CD14-positive monocyte (primary cell): ENCODE measurements at regions not wholly inside any gene's neighbourhood (a gene's known extent, or its start where the extent isn't known, plus 50 kb on each side); places are given as distances from the start of the nearest gene placed in this dataset.

Source experiments
- DNase-seq, 3 donors: peaks; one replicate each; pipeline ENCODE4 v3.0.0-alpha.2; 2011 to 2022
- H2AFZ ChIP-seq: 2 replicates; pipeline ENCODE4 v1.6.0; 2012; ENCODE audit warnings: mild to moderate bottlenecking, low read depth, low read length, inconsistent platforms; ENCODE audit not compliant: insufficient read depth, poor library complexity, severe bottlenecking
- H3K27ac ChIP-seq, 2 donors: 1 replicate in 1 of 2; 2 replicates in 1 of 2; pipeline ENCODE4 v1.5.1; 2012 to 2013; ENCODE audit warnings: low read length in 2 of 2, control low read depth in 1 of 2, inconsistent platforms in 1 of 2, low read depth in 1 of 2, mild to moderate bottlenecking in 1 of 2
- H3K27me3 ChIP-seq, 2 donors: one replicate each; pipeline versions ENCODE4 v1.6.0 to v1.6.1; 2011 to 2013; ENCODE audit warnings: low read length in 2 of 2; ENCODE audit not compliant: control insufficient read depth in 2 of 2, insufficient read depth in 2 of 2
- H3K36me3 ChIP-seq, 2 donors: replicated peaks in 1 of 2; 1 replicate in 1 of 2; 2 replicates in 1 of 2; pipeline versions ENCODE4 v1.5.1 to v1.6.1; 2012 to 2013; ENCODE audit warnings: low read length in 2 of 2, control low read depth in 1 of 2, inconsistent platforms in 1 of 2, mild to moderate bottlenecking in 1 of 2; ENCODE audit not compliant: insufficient read depth in 2 of 2, control insufficient read depth in 1 of 2
- H3K4me1 ChIP-seq, 2 donors: 1 replicate in 1 of 2; 2 replicates in 1 of 2; pipeline versions ENCODE4 v1.5.1 to v1.6.1; 2012 to 2013; ENCODE audit warnings: low read length in 2 of 2, control low read depth in 1 of 2, inconsistent platforms in 1 of 2, mild to moderate bottlenecking in 1 of 2, moderate library complexity in 1 of 2; ENCODE audit not compliant: insufficient read depth in 2 of 2, control insufficient read depth in 1 of 2
- H3K4me2 ChIP-seq: replicated peaks from 2 replicates; pipeline ENCODE3; 2012; ENCODE audit warnings: low read length, moderate library complexity, mild to moderate bottlenecking; ENCODE audit not compliant: poor library complexity, severe bottlenecking; ENCODE audit errors: extremely low read depth
- H3K4me3 ChIP-seq, 3 experiments: fragments of 200-600 bp in 1 of 3; sonication (generic) in 1 of 3; replicated peaks in 1 of 3; 1 replicate in 2 of 3; 2 replicates in 1 of 3; pipeline ENCODE4 v1.5.1; 2011 to 2013; ENCODE audit warnings: low read length in 3 of 3, mild to moderate bottlenecking in 3 of 3, control low read depth in 2 of 3, low read depth in 2 of 3, inconsistent platforms in 1 of 3, moderate library complexity in 1 of 3
- H3K79me2 ChIP-seq: 2 replicates; pipeline ENCODE4 v1.6.0; 2012; ENCODE audit warnings: mild to moderate bottlenecking, control low read depth, inconsistent platforms, low read length, moderate library complexity; ENCODE audit not compliant: insufficient read depth
- H3K9ac ChIP-seq: 2 replicates; pipeline ENCODE4 v1.6.0; 2017; ENCODE audit warnings: low read length, mild to moderate bottlenecking; ENCODE audit not compliant: insufficient read depth, poor library complexity, severe bottlenecking
- H3K9me3 ChIP-seq, 2 donors: replicated peaks in 1 of 2; 1 replicate in 1 of 2; 2 replicates in 1 of 2; pipeline versions ENCODE4 v1.5.1 to v1.6.1; 2012 to 2013; ENCODE audit warnings: low read length in 2 of 2, control low read depth in 1 of 2; ENCODE audit not compliant: control insufficient read depth in 1 of 2, insufficient read depth in 1 of 2
- H4K20me1 ChIP-seq: 2 replicates; pipeline ENCODE4 v1.6.0; 2012; ENCODE audit warnings: mild to moderate bottlenecking, low read length, control low read depth, moderate library complexity; ENCODE audit not compliant: insufficient read depth
- H3K27ac Mint-ChIP-seq, 7 donors: one replicate each; pipeline ENCODE4 v1.8.0; 2020; ENCODE audit warnings: mild to moderate bottlenecking in 7 of 7, mixed read lengths in 7 of 7, moderate library complexity in 6 of 7, inconsistent platforms in 2 of 7
- H3K27me3 Mint-ChIP-seq, 3 donors: one replicate each; pipeline ENCODE4 v1.8.0; 2021 to 2022; ENCODE audit warnings: low read depth in 3 of 3, mild to moderate bottlenecking in 3 of 3, mixed read lengths in 3 of 3, moderate library complexity in 3 of 3, inconsistent platforms in 1 of 3
- H3K36me3 Mint-ChIP-seq, 2 donors: one replicate each; pipeline ENCODE4 v1.8.0; 2020; ENCODE audit warnings: mixed read lengths in 2 of 2, inconsistent platforms in 1 of 2, mild to moderate bottlenecking in 1 of 2
- H3K4me1 Mint-ChIP-seq: one replicate; pipeline ENCODE4 v1.8.0; 2020; ENCODE audit warnings: mild to moderate bottlenecking, mixed read lengths
- H3K4me3 Mint-ChIP-seq, 2 donors: one replicate each; pipeline ENCODE4 v1.8.0; 2020; ENCODE audit warnings: mild to moderate bottlenecking in 2 of 2, mixed read lengths in 2 of 2, moderate library complexity in 1 of 2
- H3K9me3 Mint-ChIP-seq, 7 donors: one replicate each; pipeline ENCODE4 v1.8.0; 2020 to 2022; ENCODE audit warnings: mixed read lengths in 7 of 7, mild to moderate bottlenecking in 6 of 7, moderate library complexity in 6 of 7, inconsistent platforms in 2 of 7
- CTCF ChIP-seq: fragments of 200-600 bp; IDR thresholded peaks from one replicate; pipeline ENCODE4 v1.8.0; 2022; ENCODE audit warnings: antibody characterized with exemption, mild to moderate bottlenecking
- WGBS: methylation state at CpG from one replicate; pipeline ENCODE4 v1.1.5; 2013; ENCODE audit warnings: missing lambda C conversion rate; ENCODE audit not compliant: insufficient coverage; 5-methylcytosine and 5-hydroxymethylcytosine counted together
- intact Hi-C, 2 donors: fragments of 100-400 bp; cut with micrococcal nuclease; formaldehyde crosslinking; loops; one replicate each; pipeline versions ENCODE4 v1.15.0 to v1.15.1; 2023

DNA sequence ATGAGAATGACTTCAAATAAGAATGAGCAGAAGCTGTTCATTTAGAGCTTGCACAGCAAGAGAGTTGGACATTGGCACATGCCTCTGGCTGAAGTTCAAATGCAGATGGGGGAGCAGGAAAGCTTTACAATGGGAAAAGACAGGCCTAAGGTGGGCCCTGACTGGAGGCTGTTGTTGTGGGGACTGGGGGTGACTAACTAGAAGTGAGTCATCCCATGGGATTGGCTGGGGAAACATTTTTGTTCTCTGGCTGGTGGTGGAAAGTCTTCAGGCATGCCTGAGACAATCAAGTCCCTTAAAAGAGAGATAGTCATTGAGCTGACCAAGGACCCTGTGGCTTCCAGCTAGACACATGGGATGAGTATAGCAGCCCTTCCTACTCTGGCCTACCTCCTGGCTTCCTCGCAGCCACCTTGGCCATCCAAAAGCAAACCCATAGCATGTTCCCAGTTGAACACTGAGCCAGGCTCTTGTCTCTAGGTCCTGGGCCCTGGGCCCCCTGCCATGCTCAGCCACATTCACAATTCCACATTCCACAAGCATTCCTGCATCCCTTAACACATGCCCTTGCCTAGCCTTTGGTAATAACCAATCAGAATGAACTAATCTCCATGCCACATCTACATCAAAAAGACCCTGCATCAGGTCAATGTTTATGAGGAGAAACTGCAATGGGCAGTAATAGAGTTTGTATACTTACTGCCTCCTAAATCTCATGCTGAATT is 873.4 kb downstream of the NLGN4Y start:
- no peak for TF ChIP-seq CTCF
- no peak overlapping the region for H3K4me2 ChIP-seq
- Mint-ChIP-seq H3K27me3 (no peaks in the 10 kb centered on the region), H3K27ac (no peak overlapping the region), H3K9me3 (peaks cover 0 to 8% (median 0%) of the 10 kb centered on the region in 7 donors), H3K4me1 (no peaks in the 10 kb centered on the region), H3K36me3 (no peaks in the 10 kb centered on the region), H3K4me3 (no peak overlapping the region)
- no peaks in the 10 kb centered on the region for H3K27me3 ChIP-seq
- no peak overlapping the region for H3K9ac ChIP-seq
- H3K4me3 ChIP-seq = no peak overlapping the region
- intact Hi-C loops = no loop called here
- no peaks in the 10 kb centered on the region for H3K4me1 ChIP-seq
- no peaks in the 10 kb centered on the region for H4K20me1 ChIP-seq
- peaks cover 0 to 4% of the 10 kb centered on the region in 2 donors for H3K9me3 ChIP-seq
- no peaks in the 10 kb centered on the region for H3K79me2 ChIP-seq
- H2AFZ ChIP-seq = no peak overlapping the region
- H3K27ac ChIP-seq = no peak overlapping the region
- H3K36me3 ChIP-seq = no peaks in the 10 kb centered on the region
- no peak for DNase-seq
- WGBS = 92% methylated on average over 1 of the region's 1 CpG

- H3K9ac ChIP-seq = no peak overlapping the region
- DNase-seq = no peak
- H3K9me3 ChIP-seq = no peaks in the 10 kb centered on the region
- no peak overlapping the region for H2AFZ ChIP-seq
- no peaks in the 10 kb centered on the region for H3K27me3 ChIP-seq
- Mint-ChIP-seq H3K9me3 (peaks cover 0 to 8% (median 0%) of the 10 kb centered on the region in 7 donors), H3K4me1 (no peaks in the 10 kb centered on the region), H3K36me3 (no peaks in the 10 kb centered on the region), H3K27me3 (no peaks in the 10 kb centered on the region), H3K4me3 (no peak overlapping the region), H3K27ac (no peak overlapping the region)
- H3K36me3 ChIP-seq = no peaks in the 10 kb centered on the region
- H4K20me1 ChIP-seq = no peaks in the 10 kb centered on the region
- no peaks in the 10 kb centered on the region for H3K79me2 ChIP-seq
- intact Hi-C loops = no loop called here
- H3K27ac ChIP-seq = no peak overlapping the region
- no peak overlapping the region for H3K4me2 ChIP-seq
- WGBS = no CpG with 5 or more reads among the region's 2 CpGs
- no peaks in the 10 kb centered on the region for H3K4me1 ChIP-seq
- TF ChIP-seq CTCF = no peak
- H3K4me3 ChIP-seq = no peak overlapping the region
Measured at GRCh38 chrY:15402451-15402850, 878.1 kb downstream of the NLGN4Y start.
